GM21619 (cell line): ENCODE measurements at regions not wholly inside any gene's neighbourhood (a gene's known extent, or its start where the extent isn't known, plus 50 kb on each side); places are given as distances from the start of the nearest gene placed in this dataset.

Source experiments
- ATAC-seq: cut with Tn5 transposase; IDR thresholded peaks from one replicate; pipeline ENCODE4 v1.9.1; 2021; ENCODE audit not compliant: unreplicated experiment

DNA sequence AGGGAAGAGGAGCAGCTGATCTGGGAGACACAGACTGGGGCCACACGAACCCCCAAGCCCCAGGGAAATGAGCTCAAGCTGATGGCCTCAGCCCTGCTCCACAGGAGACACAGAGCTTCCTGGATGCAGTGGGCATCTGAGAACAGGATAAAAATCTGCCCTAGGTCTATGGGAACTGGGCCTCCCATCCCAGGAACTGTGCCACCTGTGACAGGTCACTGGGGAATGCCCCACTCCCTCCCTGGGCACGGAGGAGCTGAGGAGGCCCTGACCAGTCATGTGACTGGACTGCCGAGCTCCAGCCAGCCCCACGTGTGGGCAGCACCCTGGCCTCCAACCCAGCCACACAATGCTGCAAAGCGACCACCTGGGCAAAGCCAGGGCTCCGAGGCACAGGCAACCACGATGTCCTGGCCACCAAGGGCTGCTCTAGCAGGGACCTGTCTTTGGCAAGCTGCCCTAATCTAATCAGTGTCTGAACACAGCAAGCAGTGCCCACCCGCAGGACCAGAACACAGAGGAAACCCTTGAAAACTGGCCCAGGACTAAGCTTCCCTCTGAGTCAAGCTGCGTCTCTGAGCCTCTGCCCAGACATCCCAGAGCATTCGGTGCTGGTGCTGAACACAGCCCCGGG, 57.8 kb upstream of the ID2 start:
- ATAC-seq, result no peak

DNA sequence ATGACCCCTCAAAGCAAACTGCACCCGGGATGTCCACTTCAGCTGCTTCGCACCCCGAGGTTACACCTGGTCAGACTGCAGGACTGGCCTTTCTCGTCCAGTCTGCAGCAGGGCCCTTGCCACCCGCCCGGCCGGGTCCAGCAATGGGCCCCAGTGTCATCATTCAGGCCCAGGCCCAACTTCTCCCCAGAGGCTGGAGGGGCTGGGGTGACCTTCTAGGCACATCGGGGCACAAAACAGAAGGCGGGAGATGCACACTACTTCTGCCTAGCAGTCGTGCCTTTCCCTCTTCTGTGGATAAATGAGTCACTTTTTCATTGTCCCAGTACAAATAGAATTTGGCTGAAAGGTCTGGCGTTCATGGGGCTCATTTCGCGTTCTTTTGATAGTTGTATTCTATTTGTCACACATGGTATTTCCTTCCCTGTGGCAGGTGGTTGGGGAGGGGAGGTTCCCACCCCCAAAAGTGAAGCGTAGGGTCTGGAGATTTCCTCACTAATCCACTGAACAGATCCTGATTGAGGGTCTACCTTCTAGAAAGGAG, 56.9 kb upstream of the ID2 start:
- ATAC-seq, result no peak

DNA sequence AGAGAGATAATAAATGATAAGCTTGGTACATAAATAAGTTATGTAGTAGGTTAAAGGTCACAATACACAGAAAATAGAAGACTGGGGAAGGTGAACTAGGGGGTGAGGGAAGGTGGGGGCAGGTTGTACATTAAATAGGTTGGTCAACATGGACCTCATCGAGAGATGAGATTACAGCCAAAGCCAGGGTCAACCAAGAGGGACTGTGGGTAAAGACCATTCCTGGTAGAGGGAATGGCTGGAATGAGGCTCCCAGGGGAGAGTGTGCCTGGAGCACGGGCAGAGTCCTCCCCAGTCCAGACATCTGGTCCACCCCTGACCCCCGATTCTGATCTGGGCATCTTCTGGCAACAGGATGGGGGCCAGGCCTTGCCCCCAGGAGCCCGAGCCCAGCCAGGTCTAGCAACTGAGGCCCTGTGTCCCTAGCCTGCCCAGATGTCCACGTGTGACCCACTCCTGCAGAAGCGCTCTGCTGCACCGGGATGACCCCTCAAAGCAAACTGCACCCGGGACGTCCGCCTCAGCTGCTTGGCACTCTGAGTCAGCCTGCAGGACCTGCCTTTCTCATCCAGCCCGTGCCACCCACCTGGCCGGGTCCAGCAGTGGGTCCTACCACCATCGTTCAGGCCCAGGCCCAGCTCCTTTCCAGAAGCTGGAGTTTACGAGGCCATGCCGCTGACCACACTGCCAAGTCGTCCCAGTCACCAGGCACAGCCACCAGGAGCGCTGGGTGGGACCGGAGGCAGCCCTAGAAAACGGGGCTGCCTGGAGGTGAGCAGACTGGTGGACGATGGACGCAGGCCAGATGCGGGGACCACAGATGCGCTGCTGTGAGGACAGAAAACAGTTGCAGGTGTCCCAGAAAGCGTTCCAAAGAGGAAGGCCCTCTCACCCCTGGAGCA, 56.2 kb upstream of the ID2 start:
- ATAC-seq, result no peak

DNA sequence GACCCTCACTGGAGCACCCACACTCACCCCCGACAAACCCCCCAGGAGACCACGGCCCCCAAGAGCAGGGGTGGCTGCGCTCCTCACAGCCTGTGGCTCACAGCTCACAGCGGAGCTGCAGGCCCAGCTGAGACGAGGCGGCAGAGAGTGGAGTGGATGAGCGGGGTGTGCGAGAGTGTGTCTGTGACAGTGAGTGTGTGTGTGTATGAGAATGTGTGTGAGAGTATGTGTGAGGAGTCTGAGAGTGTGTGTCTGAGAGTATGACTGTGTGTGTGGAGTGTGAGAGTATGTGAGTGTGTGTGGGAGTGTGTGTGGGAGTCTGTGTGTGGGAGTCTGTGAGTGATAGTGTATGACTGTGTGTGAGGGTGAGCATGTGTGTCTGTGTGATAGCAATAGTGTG, 55.3 kb upstream of the ID2 start:
- ATAC-seq, result no peak

DNA sequence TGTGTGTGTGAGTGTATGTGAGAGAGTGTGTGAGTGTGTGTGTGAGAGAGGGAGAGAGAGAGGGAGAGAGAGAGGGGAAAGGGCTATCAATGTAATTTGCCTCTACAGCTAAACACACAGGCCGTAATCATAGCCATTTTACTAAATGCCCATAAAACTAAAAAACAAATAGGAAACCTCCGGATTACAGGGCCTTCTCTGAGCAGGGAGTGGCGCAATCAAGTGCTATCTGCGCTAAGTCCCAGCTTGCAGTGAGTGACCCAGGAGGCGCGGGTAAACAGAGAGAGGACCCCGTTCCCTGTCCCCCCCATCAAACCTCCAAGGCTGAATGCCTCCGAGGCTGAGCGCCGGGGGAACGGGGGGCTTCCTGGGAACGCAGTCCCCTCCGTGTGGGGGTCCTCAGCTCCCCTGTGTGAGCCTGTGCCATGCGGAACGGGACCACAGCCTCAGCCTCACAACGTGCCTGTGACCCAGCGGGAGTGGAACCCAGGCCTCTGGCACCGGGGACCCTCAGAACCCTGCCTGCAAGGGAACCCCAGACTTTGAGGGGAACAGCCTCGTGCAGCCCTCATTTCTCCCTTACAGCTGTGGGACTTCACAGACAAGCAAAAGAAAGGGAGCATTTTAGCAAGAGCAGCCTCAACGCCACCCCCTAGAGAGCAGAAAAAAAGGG, 54.7 kb upstream of the ID2 start:
- ATAC-seq, result no peak

DNA sequence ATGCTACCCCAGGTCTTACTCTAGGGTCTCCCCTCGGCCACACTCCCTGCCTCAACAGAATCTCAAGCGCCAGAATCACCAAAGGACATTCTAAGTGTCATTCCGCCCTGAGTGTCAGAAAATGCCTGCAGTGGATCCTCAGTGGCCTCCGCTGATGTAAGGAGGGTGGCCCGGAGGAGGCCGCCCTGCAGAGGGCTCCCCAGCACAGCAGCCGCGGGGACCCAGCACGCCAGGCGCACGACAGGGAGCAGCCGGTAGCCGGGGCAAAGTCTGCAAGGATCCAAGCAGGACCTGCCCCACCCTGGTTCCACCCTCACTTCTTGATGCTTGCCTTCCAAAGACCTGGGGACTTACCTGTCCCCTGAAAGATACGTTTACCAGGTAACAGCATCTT, 54.2 kb upstream of the ID2 start:
- ATAC-seq, result no peak

DNA sequence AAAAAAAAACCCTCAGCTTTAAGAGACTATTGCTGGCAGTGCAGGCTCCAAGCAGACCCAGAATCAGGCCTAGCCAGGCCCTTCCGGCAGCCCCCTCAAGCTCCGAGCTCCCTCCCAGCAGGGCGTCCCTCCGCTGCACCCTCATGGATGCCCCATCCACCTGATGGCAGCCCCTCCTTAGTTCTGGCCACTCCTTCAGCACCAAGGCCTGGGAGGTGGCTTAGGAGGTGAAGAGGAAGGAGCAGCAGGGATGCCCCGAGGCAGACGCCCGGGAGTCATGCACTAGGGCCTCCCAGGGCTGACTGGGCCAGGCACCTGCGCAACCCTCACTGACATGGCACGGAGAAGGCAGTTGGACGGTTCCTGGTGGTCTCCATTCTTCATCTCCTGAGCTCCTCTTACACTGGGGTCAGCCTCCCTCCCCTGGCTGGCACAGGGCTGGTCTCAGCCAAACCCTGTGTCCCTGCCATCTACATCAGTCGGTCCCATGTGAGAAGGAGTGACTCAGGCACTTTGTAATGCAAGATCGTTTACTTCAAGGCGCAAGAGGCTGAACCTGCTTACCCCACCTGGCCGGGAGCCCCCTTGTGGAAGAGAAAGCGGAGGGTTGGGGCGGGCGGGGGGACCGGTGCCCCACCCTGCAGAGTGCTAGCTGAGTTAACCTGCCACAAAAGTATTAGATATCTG, 53.5 kb upstream of the ID2 start:
- no peak for ATAC-seq

DNA sequence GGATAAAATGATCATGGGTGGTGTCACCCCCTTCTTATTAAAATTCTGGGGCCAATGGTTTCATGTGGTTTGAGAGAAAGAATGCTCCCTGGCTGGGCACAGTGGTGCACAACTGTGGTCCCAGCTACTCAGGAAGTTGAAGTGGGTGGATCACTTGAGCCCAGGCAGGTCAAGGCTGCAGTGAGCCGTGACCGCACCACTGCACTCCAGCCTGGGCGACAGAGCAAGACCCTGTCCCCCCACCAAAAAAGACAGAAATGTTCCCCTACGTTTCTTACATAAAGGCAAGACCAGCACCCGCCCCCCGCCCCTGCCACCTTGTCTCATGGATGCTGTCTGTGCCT, 53.0 kb upstream of the ID2 start:
- ATAC-seq, result no peak

DNA sequence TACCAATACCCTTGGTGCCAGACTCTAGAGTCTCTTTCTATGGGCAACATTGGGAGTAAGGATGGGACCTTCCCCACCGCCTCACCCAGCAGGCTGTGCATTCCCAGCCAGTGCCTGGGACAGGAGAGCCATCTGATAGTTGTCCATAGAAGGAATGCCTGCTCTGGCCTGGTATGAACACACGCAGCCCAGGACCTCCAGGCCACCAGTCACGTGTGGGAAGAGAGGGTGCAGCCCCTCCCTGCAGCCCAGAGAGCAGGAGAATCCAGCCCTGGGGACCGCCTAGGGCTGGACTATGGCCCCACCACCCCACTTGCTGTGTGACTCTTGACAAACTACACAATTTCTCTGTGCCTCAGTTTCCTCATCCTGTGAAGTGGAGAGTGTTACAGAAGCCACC, 52.5 kb upstream of the ID2 start:
- ATAC-seq, result no peak

DNA sequence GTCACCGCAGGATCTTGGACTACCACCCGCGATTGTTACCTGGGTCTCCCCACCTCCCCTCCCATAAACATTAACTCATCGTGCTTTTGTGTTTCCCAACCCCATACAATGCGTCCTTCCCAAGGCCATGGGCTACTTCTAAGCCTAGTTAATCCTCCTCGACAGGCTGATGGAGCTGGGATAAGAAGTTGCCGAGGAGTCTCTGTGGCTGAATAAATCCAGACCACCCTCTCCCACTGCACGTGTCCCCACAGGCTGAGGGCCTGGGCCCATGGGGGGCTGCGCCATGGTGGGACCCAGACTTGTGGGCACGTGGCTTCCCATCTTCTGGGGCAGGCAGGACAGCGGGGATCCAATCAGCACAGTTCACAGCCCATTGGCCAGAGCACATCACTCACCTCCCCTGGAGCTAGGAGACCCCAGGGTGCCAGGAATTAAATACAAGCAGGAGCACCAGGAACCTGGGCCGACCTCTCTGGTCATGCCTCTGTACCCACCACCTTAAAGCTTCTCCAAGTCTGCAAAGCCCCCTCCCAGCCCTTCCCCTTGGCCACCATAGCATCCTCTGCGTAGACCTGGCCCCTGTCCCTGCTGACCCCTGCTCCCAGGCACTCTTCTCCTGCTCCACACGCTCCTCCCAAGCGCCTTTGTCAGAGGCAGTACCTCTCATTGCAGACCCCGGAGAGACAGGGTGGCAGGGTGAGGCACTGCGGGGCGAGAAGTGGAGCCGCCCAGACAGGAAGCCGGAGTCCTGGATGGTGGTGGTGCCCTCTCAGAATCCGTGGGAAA, 51.0 kb upstream of the ID2 start:
- no peak for ATAC-seq

DNA sequence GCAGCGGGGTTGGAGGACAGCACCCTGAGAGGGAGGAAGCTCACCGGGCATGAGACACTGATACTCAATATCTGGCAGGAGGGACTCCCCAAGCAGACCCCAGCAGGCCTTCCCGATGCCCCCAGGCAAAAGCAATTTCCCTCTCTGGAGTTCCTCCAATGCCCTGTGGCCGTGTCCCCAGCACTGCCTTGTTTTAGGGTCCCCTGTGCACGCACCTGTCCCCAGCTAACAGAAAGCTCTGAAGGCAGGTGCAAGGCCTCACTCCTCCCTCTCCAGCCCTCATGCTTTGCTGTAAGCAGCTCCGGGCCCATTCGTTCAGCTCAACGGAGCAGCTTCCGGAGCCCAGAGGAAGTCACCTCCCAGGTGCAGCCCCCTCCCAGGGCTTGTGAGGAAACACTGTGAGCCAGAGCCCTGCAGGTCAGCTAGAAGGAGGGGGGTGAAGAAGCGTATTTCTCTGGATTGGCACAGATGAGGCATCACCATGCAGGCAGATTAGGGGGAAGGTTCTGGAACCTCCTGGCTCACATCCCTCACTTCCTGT, 50.3 kb upstream of the ID2 start:
- no peak for ATAC-seq
